GM21737 (cell line): ENCODE measurements at regions not wholly inside any gene's neighbourhood (a gene's known extent, or its start where the extent isn't known, plus 50 kb on each side); places are given as distances from the start of the nearest gene placed in this dataset.

Experiments used
- ATAC-seq: cut with Tn5 transposase; IDR thresholded peaks from one replicate; pipeline ENCODE4 v1.9.1; 2021; ENCODE audit warnings: mild to moderate bottlenecking, moderate library complexity; ENCODE audit not compliant: unreplicated experiment

GRCh38 chr12:77366616-77367015, 301.2 kb upstream of the E2F7 start:
- ATAC-seq: no peak

GRCh38 chr12:77364400-77364799, 299.0 kb upstream of the E2F7 start:
- no peak for ATAC-seq

- ATAC-seq: no peak
Observed at GRCh38 chr12:77362509-77363210, 297.3 kb upstream of the E2F7 start.

GRCh38 chr12:77357655-77358054, 292.3 kb upstream of the E2F7 start:
- ATAC-seq: no peak

GRCh38 chr12:77354766-77355362, 289.5 kb upstream of the E2F7 start:
- no peak for ATAC-seq

- no peak for ATAC-seq
Observed at GRCh38 chr12:77352946-77353345, 287.6 kb upstream of the E2F7 start.

- ATAC-seq: no peak
Observed at GRCh38 chr12:77351860-77352259, 286.5 kb upstream of the E2F7 start.

- ATAC-seq: no peak
Observed at GRCh38 chr12:77349689-77350370, 284.5 kb upstream of the E2F7 start.

GRCh38 chr12:77347017-77347416, 281.6 kb upstream of the E2F7 start:
- ATAC-seq: no peak

- ATAC-seq: no peak
Observed at GRCh38 chr12:77345336-77345735, 280.0 kb upstream of the E2F7 start.

- no peak for ATAC-seq
Observed at GRCh38 chr12:77344651-77345050, 279.3 kb upstream of the E2F7 start.

GRCh38 chr12:77343291-77343690, 277.9 kb upstream of the E2F7 start:
- no peak for ATAC-seq

- ATAC-seq: no peak
Observed at GRCh38 chr12:77342253-77342652, 276.9 kb upstream of the E2F7 start.

GRCh38 chr12:77339610-77340009, 274.2 kb upstream of the E2F7 start:
- ATAC-seq: no peak

- ATAC-seq: no peak
Observed at GRCh38 chr12:77337362-77337761, 272.0 kb upstream of the E2F7 start.

GRCh38 chr12:77334806-77335205, 269.4 kb upstream of the E2F7 start:
- ATAC-seq: no peak

GRCh38 chr12:77328326-77328725, 263.0 kb upstream of the E2F7 start:
- no peak for ATAC-seq

GRCh38 chr12:77325511-77326236, 260.3 kb upstream of the E2F7 start:
- ATAC-seq: no peak

- ATAC-seq: peak; percentile 91
Observed at GRCh38 chr12:77324763-77325468, 259.5 kb upstream of the E2F7 start.

- no peak for ATAC-seq
Observed at GRCh38 chr12:77324416-77324762, 259.0 kb upstream of the E2F7 start.

- no peak for ATAC-seq
Observed at GRCh38 chr12:77323788-77324415, 258.5 kb upstream of the E2F7 start.
